ENCODE measurements at regions not wholly inside any gene's neighbourhood (a gene's known extent, or its start where the extent isn't known, plus 50 kb on each side); places are given as distances from the start of the nearest gene placed in this dataset.

DNA sequence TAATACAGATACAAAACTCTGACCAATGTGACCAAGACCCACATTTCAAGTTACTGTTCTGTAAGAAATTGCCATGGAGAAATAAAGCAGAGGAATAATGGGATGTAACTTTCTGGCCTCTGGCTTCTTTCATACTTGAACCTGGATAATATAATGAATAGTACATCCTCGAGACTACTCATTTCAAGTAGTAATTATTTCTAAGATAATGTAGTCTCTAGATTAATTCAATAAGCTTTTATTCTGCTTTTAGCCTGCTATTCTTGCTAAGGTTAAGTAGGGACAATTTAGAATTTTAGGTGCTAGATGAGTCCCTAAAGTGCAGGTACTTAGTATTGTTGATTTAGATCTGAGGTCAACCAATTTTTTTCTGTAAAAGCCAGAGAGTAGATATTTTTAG, 178.7 kb upstream of the IL15 start:
- TF ChIP-seq CTCF (IDR thresholded peaks at IDR 0.05; ENCODE audit: extremely low read depth in 1 of 2, insufficient read depth in 1 of 2, low read depth in 1 of 2, low read length in 2 of 2) (no peak), EZH2 (IDR thresholded peaks at IDR 0.05; ENCODE audit: borderline replicate concordance, low read depth, low read length, severe bottlenecking) (no peak), POLR2A (IDR thresholded peaks at IDR 0.05; ENCODE audit: low read depth, low read length) (no peak)
